ENCODE measurements at regions not wholly inside any gene's neighbourhood (a gene's known extent, or its start where the extent isn't known, plus 50 kb on each side); places are given as distances from the start of the nearest gene placed in this dataset.

DNA sequence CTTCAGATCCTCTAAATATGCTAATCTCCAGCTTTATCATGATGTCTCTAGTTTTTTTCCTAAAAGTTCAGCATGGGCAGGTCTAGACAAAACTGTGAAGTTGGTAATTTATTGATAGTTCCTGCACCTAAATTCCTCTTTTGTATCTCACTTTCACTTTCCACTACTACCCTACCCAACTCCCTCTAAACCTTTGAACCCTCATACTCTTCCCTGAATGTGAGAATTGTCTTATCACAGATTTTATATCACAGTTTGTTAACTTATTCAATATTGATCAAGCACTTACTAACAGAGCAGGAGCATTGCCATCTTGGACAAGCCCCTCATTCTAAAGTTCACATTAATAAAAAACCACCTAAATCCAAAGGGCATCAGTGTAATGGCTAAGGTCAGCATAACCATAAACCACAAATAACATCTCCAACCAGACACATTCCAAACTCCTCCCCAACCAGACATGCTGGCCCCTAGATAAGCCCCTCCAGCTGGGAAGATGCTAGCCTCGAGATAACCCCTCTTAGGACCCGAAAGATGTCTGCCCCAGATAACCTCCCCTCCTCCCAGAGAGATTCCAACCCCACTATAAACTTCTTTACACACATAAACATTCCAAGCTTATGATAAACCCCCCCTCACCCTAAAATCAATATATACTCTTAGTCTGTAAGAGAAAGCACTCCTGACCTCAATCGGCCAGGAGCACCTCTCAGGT lies 78.7 kb downstream of the FSCB start:
- no TSS peak for BruUV-seq (replicated peaks)
- ATAC-seq = no peak
- CTCF ChIA-PET = no interaction called here

DNA sequence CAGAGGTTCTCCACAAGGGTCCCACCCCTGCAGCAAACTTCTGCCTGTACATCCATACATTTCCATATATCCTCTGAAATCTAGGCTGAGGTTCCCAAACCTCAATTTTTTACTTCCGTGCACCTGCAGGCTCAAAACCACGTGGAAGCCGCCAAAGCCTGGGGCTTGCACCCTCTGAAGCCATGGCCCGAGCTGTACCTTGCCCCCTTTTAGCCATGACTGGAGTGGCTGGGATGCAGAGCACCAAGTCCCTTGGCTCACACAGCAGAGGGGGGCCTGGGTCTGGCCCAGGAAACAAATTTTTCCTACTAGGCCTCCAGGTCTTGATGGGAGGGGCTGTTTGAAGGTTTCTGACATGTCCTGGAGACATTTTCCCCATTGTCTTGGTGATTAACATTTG lies 84.4 kb downstream of the FSCB start:
- no peak overlapping the region for H2AFZ ChIP-seq (ENCODE audit: low read length)
- CTCF ChIA-PET = no interaction called here
- H3K9ac ChIP-seq (ENCODE audit: low read length) = no peak overlapping the region
- TF ChIP-seq, protein P1, sequence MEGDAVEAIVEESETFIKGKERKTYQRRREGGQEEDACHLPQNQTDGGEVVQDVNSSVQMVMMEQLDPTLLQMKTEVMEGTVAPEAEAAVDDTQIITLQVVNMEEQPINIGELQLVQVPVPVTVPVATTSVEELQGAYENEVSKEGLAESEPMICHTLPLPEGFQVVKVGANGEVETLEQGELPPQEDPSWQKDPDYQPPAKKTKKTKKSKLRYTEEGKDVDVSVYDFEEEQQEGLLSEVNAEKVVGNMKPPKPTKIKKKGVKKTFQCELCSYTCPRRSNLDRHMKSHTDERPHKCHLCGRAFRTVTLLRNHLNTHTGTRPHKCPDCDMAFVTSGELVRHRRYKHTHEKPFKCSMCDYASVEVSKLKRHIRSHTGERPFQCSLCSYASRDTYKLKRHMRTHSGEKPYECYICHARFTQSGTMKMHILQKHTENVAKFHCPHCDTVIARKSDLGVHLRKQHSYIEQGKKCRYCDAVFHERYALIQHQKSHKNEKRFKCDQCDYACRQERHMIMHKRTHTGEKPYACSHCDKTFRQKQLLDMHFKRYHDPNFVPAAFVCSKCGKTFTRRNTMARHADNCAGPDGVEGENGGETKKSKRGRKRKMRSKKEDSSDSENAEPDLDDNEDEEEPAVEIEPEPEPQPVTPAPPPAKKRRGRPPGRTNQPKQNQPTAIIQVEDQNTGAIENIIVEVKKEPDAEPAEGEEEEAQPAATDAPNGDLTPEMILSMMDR (conservative IDR thresholded peaks at IDR 0.05; ENCODE audit: low read depth, low read length) = no peak
- TF ChIP-seq EZH2phosphoT487 (IDR thresholded peaks at IDR 0.05; ENCODE audit: borderline replicate concordance, low read length) = no peak
- no peak for TF ChIP-seq EZH2 (IDR thresholded peaks at IDR 0.05; ENCODE audit: low read length, unreplicated experiment)
- no peak overlapping the region for H3K4me3 ChIP-seq (ENCODE audit: low read length)
- no peaks in the 10 kb centered on the region for H4K20me1 ChIP-seq (ENCODE audit: low read length)
- no peaks in the 10 kb centered on the region for H3K79me2 ChIP-seq (ENCODE audit: low read length)
- POLR2A ChIA-PET (ENCODE audit: unreplicated experiment) = no interaction called here
- H3K27ac ChIP-seq (ENCODE audit: low read length) = no peak overlapping the region
- no peaks in the 10 kb centered on the region for H3K36me3 ChIP-seq (ENCODE audit: low read depth, low read length)
- intact Hi-C loops (cut with micrococcal nuclease) = no loop called here
- H3K4me1 ChIP-seq (ENCODE audit: insufficient read depth, low read length) = no peaks in the 10 kb centered on the region
- ATAC-seq = no peak
- no peak overlapping the region for H3K4me2 ChIP-seq (ENCODE audit: low read length)
- no peaks in the 10 kb centered on the region for H3F3A ChIP-seq (ENCODE audit: low read length, unreplicated experiment)
- no peaks in the 10 kb centered on the region for H3K9me3 ChIP-seq (ENCODE audit: low read length)
- BruUV-seq (replicated peaks) = no TSS peak
- no peaks in the 10 kb centered on the region for H3K27me3 ChIP-seq (ENCODE audit: low read length)
- no peak for DNase-seq
- no peaks in the 10 kb centered on the region for H3K9me2 ChIP-seq (replicated peaks; ENCODE audit: low read length)

More for the DNA sequence above, 78.7 kb downstream of the FSCB start:
- DNase-seq = no peak
- Histone ChIP-seq H3K4me2 (ENCODE audit: low read length) (no peak overlapping the region), H3K27me3 (ENCODE audit: low read length) (no peaks in the 10 kb centered on the region), H3F3A (ENCODE audit: low read length, unreplicated experiment) (no peaks in the 10 kb centered on the region), H3K9me2 (replicated peaks; ENCODE audit: low read length) (no peaks in the 10 kb centered on the region), H3K4me3 (ENCODE audit: low read length) (no peak overlapping the region), H3K9me3 (ENCODE audit: low read length) (no peaks in the 10 kb centered on the region), H2AFZ (ENCODE audit: low read length) (no peak overlapping the region), H3K27ac (ENCODE audit: low read length) (no peak overlapping the region), H3K36me3 (ENCODE audit: low read depth, low read length) (no peaks in the 10 kb centered on the region), H3K4me1 (ENCODE audit: insufficient read depth, low read length) (no peaks in the 10 kb centered on the region), H4K20me1 (ENCODE audit: low read length) (no peaks in the 10 kb centered on the region), H3K9ac (ENCODE audit: low read length) (no peak overlapping the region), H3K79me2 (ENCODE audit: low read length) (no peaks in the 10 kb centered on the region)
- intact Hi-C loops (cut with micrococcal nuclease) = no loop called here
- no peak for TF ChIP-seq EZH2phosphoT487 (IDR thresholded peaks at IDR 0.05; ENCODE audit: borderline replicate concordance, low read length)
- no peak for TF ChIP-seq EZH2 (IDR thresholded peaks at IDR 0.05; ENCODE audit: low read length, unreplicated experiment)
- TF ChIP-seq, protein P1 (conservative IDR thresholded peaks at IDR 0.05; ENCODE audit: low read depth, low read length) = no peak
- POLR2A ChIA-PET (ENCODE audit: unreplicated experiment) = no interaction called here

- TF ChIP-seq, protein P1 (conservative IDR thresholded peaks at IDR 0.05; ENCODE audit: low read depth, low read length) = no peak
- TF ChIP-seq EZH2 (IDR thresholded peaks at IDR 0.05; ENCODE audit: low read length, unreplicated experiment) (no peak), EZH2phosphoT487 (IDR thresholded peaks at IDR 0.05; ENCODE audit: borderline replicate concordance, low read length) (no peak)
- H3K9me2 ChIP-seq (replicated peaks; ENCODE audit: low read length) = no peaks in the 10 kb centered on the region
- no TSS peak for BruUV-seq (replicated peaks)
- H3K9me3 ChIP-seq (ENCODE audit: low read length) = no peaks in the 10 kb centered on the region
- no peak overlapping the region for H2AFZ ChIP-seq (ENCODE audit: low read length)
- H4K20me1 ChIP-seq (ENCODE audit: low read length) = no peaks in the 10 kb centered on the region
- ChIA-PET POLR2A (ENCODE audit: unreplicated experiment) (no interaction called here), CTCF (no interaction called here)
- H3K9ac ChIP-seq (ENCODE audit: low read length) = no peak overlapping the region
- DNase-seq (no peak), ATAC-seq (no peak)
- intact Hi-C loops (cut with micrococcal nuclease) = no loop called here
- H3K79me2 ChIP-seq (ENCODE audit: low read length) = no peaks in the 10 kb centered on the region
- H3K4me2 ChIP-seq (ENCODE audit: low read length) = no peak overlapping the region
- no peak overlapping the region for H3K4me3 ChIP-seq (ENCODE audit: low read length)
- H3K36me3 ChIP-seq (ENCODE audit: low read depth, low read length) = no peaks in the 10 kb centered on the region
- no peaks in the 10 kb centered on the region for H3K4me1 ChIP-seq (ENCODE audit: insufficient read depth, low read length)
- H3K27ac ChIP-seq (ENCODE audit: low read length) = no peak overlapping the region
- no peaks in the 10 kb centered on the region for H3F3A ChIP-seq (ENCODE audit: low read length, unreplicated experiment)
- H3K27me3 ChIP-seq (ENCODE audit: low read length) = no peaks in the 10 kb centered on the region
These were observed 86.9 kb downstream of the FSCB start for GRCh38 chr14:44420226-44420625.

Measured in PC-3 (cell line).